ENCODE measurements at regions not wholly inside any gene's neighbourhood (a gene's known extent, or its start where the extent isn't known, plus 50 kb on each side); places are given as distances from the start of the nearest gene placed in this dataset.

DNA sequence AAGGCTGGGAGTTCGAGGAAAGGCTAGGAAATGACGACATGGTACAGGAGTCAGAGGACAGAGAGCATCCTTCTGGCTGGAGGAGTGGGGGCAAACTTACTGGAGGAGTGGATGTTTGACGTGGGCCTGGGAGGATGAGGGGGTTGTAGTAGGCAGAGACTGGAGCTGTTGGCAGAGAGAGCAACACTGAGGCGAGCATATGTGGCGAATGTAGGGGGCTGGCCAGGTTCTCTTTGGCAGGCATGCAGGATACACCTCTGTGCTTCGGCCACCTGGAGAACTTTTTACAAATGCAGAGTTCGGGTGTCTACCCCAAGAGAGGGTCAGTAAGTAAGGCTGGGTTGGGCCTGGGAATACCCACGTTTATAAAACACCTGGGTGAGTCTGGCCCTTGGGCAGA is 385.7 kb downstream of the FUT8 start:
- Histone ChIP-seq H3K4me1 (ENCODE audit: control insufficient read depth, insufficient read depth, low read length) (no peaks in the 10 kb centered on the region), H3K9me3 (ENCODE audit: control insufficient read depth, insufficient read depth, low read length) (no peaks in the 10 kb centered on the region), H4K8ac (ENCODE audit: low read depth in 2 of 2, low read length in 2 of 2) (no peak overlapping the region), H3K23ac (ENCODE audit: low read depth, low read length) (no peak overlapping the region), H3K4me2 (ENCODE audit: low read depth, low read length) (no peak overlapping the region), H3K36me3 (ENCODE audit: control insufficient read depth, insufficient read depth, low read length) (no peaks in the 10 kb centered on the region), H3K56ac (ENCODE audit: extremely low read depth, insufficient read depth, low read length) (no peak overlapping the region), H3K27ac (ENCODE audit: insufficient read depth, low read length) (no peak overlapping the region), H2BK5ac (ENCODE audit: low read depth, low read length, poor library complexity, severe bottlenecking) (no peak overlapping the region), H3K18ac (ENCODE audit: low read depth, low read length) (no peak overlapping the region), H2AFZ (replicated peaks; ENCODE audit: low read length, poor library complexity) (no peak overlapping the region), H2BK120ac (ENCODE audit: low read depth, low read length) (no peak overlapping the region), H4K5ac (ENCODE audit: low read depth, low read length) (no peak overlapping the region), H4K91ac (ENCODE audit: insufficient read depth, low read depth, low read length) (no peak overlapping the region), H2BK15ac (ENCODE audit: low read depth, low read length) (no peak overlapping the region), H3K9me1 (ENCODE audit: insufficient read depth, low read length) (no peaks in the 10 kb centered on the region), H3K79me1 (ENCODE audit: low read depth in 1 of 2, low read length in 2 of 2) (no peaks in the 10 kb centered on the region), H4K20me1 (ENCODE audit: insufficient read depth, low read length) (no peaks in the 10 kb centered on the region), H3K4ac (ENCODE audit: low read depth, low read length) (no peak overlapping the region), H3K4me3 (ENCODE audit: insufficient read depth, low read depth, low read length) (no peak overlapping the region), H2AK5ac (ENCODE audit: low read depth, low read length) (no peak overlapping the region), H2BK20ac (ENCODE audit: low read depth, low read length) (no peak overlapping the region), H2AK9ac (replicated peaks; ENCODE audit: low read depth, low read length, poor library complexity) (no peak overlapping the region), H3K27me3 (ENCODE audit: control insufficient read depth, insufficient read depth, low read length) (peaks cover 6% of the 10 kb centered on the region; the same call in 1 of the 2 replicates), H3K9ac (ENCODE audit: low read depth, low read length) (no peak overlapping the region), H3K14ac (replicated peaks; ENCODE audit: low read depth, low read length) (no peak overlapping the region)
- in situ Hi-C loops (cut with MboI; ENCODE audit: low sequenced_read_pairs) (no loop called here), intact Hi-C loops (cut with micrococcal nuclease) (no loop called here), dilution Hi-C loops (cut with HindIII; ENCODE audit: low sequenced_read_pairs, unreplicated experiment) (no loop called here)
- ChIA-PET CTCF (no interaction called here), POLR2A (ENCODE audit: unreplicated experiment) (no interaction called here)
- no peak for TF ChIP-seq MAZ (IDR thresholded peaks at IDR 0.05; ENCODE audit: borderline replicate concordance, low read depth, low read length)
- no peak for TF ChIP-seq POLR2A (IDR thresholded peaks at IDR 0.05; ENCODE audit: low read depth, low read length)
- TF ChIP-seq MAFK (IDR thresholded peaks at IDR 0.05; ENCODE audit: low read depth, low read length): no peak
- TF ChIP-seq, protein P1, sequence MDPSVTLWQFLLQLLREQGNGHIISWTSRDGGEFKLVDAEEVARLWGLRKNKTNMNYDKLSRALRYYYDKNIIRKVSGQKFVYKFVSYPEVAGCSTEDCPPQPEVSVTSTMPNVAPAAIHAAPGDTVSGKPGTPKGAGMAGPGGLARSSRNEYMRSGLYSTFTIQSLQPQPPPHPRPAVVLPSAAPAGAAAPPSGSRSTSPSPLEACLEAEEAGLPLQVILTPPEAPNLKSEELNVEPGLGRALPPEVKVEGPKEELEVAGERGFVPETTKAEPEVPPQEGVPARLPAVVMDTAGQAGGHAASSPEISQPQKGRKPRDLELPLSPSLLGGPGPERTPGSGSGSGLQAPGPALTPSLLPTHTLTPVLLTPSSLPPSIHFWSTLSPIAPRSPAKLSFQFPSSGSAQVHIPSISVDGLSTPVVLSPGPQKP (IDR thresholded peaks at IDR 0.05; ENCODE audit: borderline replicate concordance, low read depth, low read length): no peak
- TF ChIP-seq MXI1 (IDR thresholded peaks at IDR 0.05; ENCODE audit: borderline replicate concordance, low read depth, low read length): no peak
- TF ChIP-seq BHLHE40 (IDR thresholded peaks at IDR 0.05; ENCODE audit: low read depth, low read length): no peak
- TF ChIP-seq RAD21 (IDR thresholded peaks at IDR 0.05; ENCODE audit: low read length): no peak
- no peak for TF ChIP-seq RFX5 (IDR thresholded peaks at IDR 0.05; ENCODE audit: low read depth, low read length)
- TF ChIP-seq FOS (IDR thresholded peaks at IDR 0.05; ENCODE audit: low read depth, low read length): no peak
- no peak for TF ChIP-seq USF2 (IDR thresholded peaks at IDR 0.05; ENCODE audit: low read depth, low read length)
- no peak for TF ChIP-seq RCOR1 (IDR thresholded peaks at IDR 0.05; ENCODE audit: insufficient replicate concordance, low read length)
- TF ChIP-seq SMC3 (IDR thresholded peaks at IDR 0.05; ENCODE audit: low read depth, low read length): no peak
- TF ChIP-seq CHD1 (IDR thresholded peaks at IDR 0.05; ENCODE audit: low read depth, low read length): no peak
- TF ChIP-seq, protein P2, sequence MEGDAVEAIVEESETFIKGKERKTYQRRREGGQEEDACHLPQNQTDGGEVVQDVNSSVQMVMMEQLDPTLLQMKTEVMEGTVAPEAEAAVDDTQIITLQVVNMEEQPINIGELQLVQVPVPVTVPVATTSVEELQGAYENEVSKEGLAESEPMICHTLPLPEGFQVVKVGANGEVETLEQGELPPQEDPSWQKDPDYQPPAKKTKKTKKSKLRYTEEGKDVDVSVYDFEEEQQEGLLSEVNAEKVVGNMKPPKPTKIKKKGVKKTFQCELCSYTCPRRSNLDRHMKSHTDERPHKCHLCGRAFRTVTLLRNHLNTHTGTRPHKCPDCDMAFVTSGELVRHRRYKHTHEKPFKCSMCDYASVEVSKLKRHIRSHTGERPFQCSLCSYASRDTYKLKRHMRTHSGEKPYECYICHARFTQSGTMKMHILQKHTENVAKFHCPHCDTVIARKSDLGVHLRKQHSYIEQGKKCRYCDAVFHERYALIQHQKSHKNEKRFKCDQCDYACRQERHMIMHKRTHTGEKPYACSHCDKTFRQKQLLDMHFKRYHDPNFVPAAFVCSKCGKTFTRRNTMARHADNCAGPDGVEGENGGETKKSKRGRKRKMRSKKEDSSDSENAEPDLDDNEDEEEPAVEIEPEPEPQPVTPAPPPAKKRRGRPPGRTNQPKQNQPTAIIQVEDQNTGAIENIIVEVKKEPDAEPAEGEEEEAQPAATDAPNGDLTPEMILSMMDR (conservative IDR thresholded peaks at IDR 0.05; ENCODE audit: low read depth, low read length): no peak
- TF ChIP-seq NFE2L2 (IDR thresholded peaks at IDR 0.05; ENCODE audit: low read depth, low read length): no peak
- TF ChIP-seq CEBPB (IDR thresholded peaks at IDR 0.05; ENCODE audit: low read depth, low read length): no peak
- ATAC-seq (ENCODE audit: low read depth) (no peak), DNase-seq (no peak)
- BruUV-seq (replicated peaks): no TSS peak
- WGBS, 2 experiments (ENCODE audit: extremely low coverage in 2 of 2, insufficient read length in 1 of 2): 68% methylated on average over 4 of the region's 8 CpGs; no CpG with 5 or more reads in 1 of the 2 experiments
